H1 (cell line): ENCODE measurements at regions not wholly inside any gene's neighbourhood (a gene's known extent, or its start where the extent isn't known, plus 50 kb on each side); places are given as distances from the start of the nearest gene placed in this dataset.

ENCODE experiments used
- CTCF ChIA-PET: fragments of 300-600 bp; sonication (Branson Sonifier 250); formaldehyde crosslinking; loops from one replicate; lab custom pipeline; 2021; ENCODE audit not compliant: partially characterized antibody; lab: Charles Lee
- POLR2A ChIA-PET: fragments of 300-600 bp; sonication (Branson Sonifier 250); formaldehyde crosslinking; loops from one replicate; lab custom pipeline; 2021; ENCODE audit warnings: inconsistent platforms; ENCODE audit not compliant: partially characterized antibody; lab: Charles Lee
- DNase-seq, 2 experiments: peaks; one replicate each; pipeline versions ENCODE4 v3.0.0 to v3.0.0-alpha.2; 2010 to 2022; ENCODE audit warnings: low spot score in 2 of 2, low read depth in 1 of 2, mixed read lengths in 1 of 2
- FAIRE-seq: peaks from 2 replicates; lab custom pipeline; 2011; peaks lifted over from hg19 to GRCh38; lab: Jason Lieb, UNC
- H2AFZ ChIP-seq: 2 replicates; pipeline ENCODE4 v1.8.1; 2012; ENCODE audit warnings: low read length, inconsistent platforms
- H2AK5ac ChIP-seq: 2 replicates; pipeline ENCODE4 v1.6.1; 2013; ENCODE audit warnings: low read depth, low read length
- H2BK120ac ChIP-seq: replicated peaks from 2 replicates; pipeline ENCODE3; 2013; ENCODE audit warnings: low read depth, low read length, inconsistent platforms
- H2BK12ac ChIP-seq: 2 replicates; pipeline ENCODE4 v1.6.1; 2013; ENCODE audit warnings: low read depth, low read length
- H2BK15ac ChIP-seq: 2 replicates; pipeline ENCODE4 v1.6.1; 2013; ENCODE audit warnings: low read length
- H2BK20ac ChIP-seq: 2 replicates; pipeline ENCODE4 v1.6.1; 2013; ENCODE audit warnings: low read length
- H2BK5ac ChIP-seq: 2 replicates; pipeline ENCODE4 v1.6.1; 2013; ENCODE audit warnings: low read depth, low read length
- H3K14ac ChIP-seq: 2 replicates; pipeline ENCODE4 v1.6.1; 2013; ENCODE audit warnings: inconsistent platforms; ENCODE audit not compliant: insufficient read length
- H3K18ac ChIP-seq: 2 replicates; pipeline ENCODE4 v1.6.1; 2013; ENCODE audit warnings: low read length; ENCODE audit errors: extremely low read depth
- H3K23ac ChIP-seq: 2 replicates; pipeline ENCODE4 v1.6.1; 2013; ENCODE audit warnings: inconsistent platforms; ENCODE audit not compliant: insufficient read length
- H3K23me2 ChIP-seq: 2 replicates; pipeline ENCODE4 v1.6.1; 2013; ENCODE audit warnings: low read depth, low read length
- H3K27ac ChIP-seq: 2 replicates; pipeline ENCODE4 v1.6.1; 2011; ENCODE audit warnings: low read depth, low read length, inconsistent platforms
- H3K27me3 ChIP-seq, 4 experiments: replicated peaks in 1 of 4; 1 replicate in 1 of 4; 2 replicates in 3 of 4; pipeline versions ENCODE4 v1.6.1 to v1.8.1; 2011 to 2013; ENCODE audit warnings: low read length in 3 of 4, mild to moderate bottlenecking in 3 of 4, inconsistent platforms in 2 of 4, mixed read lengths in 2 of 4, moderate library complexity in 1 of 4; ENCODE audit not compliant: control insufficient read depth in 3 of 4, insufficient read depth in 3 of 4; ENCODE audit errors: extremely low read depth in 1 of 4
- H3K36me3 ChIP-seq, 4 experiments: 2 replicates each; pipeline versions ENCODE4 v1.6.1 to v1.8.1; 2011 to 2013; ENCODE audit warnings: mild to moderate bottlenecking in 4 of 4, low read length in 3 of 4, moderate library complexity in 2 of 4, control low read depth in 1 of 4, inconsistent platforms in 1 of 4; ENCODE audit not compliant: insufficient read depth in 4 of 4, control insufficient read depth in 2 of 4
- H3K4ac ChIP-seq: replicated peaks from 2 replicates; pipeline ENCODE3; 2013; ENCODE audit warnings: low read length, low read depth, mixed read lengths, inconsistent platforms; ENCODE audit not compliant: insufficient read length
- H3K4me1 ChIP-seq, 4 experiments: replicated peaks in 1 of 4; 1 replicate in 1 of 4; 2 replicates in 3 of 4; pipeline versions ENCODE4 v1.6.1 to v1.8.1; 2011 to 2013; ENCODE audit warnings: low read length in 3 of 4, inconsistent platforms in 2 of 4, mixed read lengths in 1 of 4; ENCODE audit not compliant: insufficient read depth in 4 of 4, control insufficient read depth in 3 of 4
- H3K4me2 ChIP-seq, 2 experiments: 2 replicates each; pipeline versions ENCODE4 v1.6.1 to v1.8.1; 2011 to 2013; ENCODE audit warnings: low read depth in 2 of 2, low read length in 2 of 2, control low read depth in 1 of 2, inconsistent platforms in 1 of 2, mild to moderate bottlenecking in 1 of 2; ENCODE audit not compliant: insufficient read depth in 1 of 2
- H3K4me3 ChIP-seq, 4 experiments: fragments of 200-600, 300-600 bp in 1 of 4; sonication (generic), shearing (Covaris generic), sonication (Bioruptor Twin) in 1 of 4; 2 replicates each; pipeline versions ENCODE4 v1.5.1 to v1.8.1; 2011 to 2016; ENCODE audit warnings: low read length in 4 of 4, low read depth in 3 of 4, control low read depth in 2 of 4, inconsistent platforms in 2 of 4, mild to moderate bottlenecking in 2 of 4, mixed read lengths in 1 of 4, moderate library complexity in 1 of 4; ENCODE audit not compliant: insufficient read depth in 2 of 4; ENCODE audit errors: extremely low read depth in 1 of 4
- H3K56ac ChIP-seq: replicated peaks from 2 replicates; pipeline ENCODE3; 2013; ENCODE audit warnings: low read depth, mild to moderate bottlenecking, mixed read lengths, low read length, inconsistent platforms; ENCODE audit not compliant: insufficient read length
- H3K79me1 ChIP-seq: 2 replicates; pipeline ENCODE4 v1.6.1; 2013; ENCODE audit warnings: low read depth, low read length, control low read depth
- H3K79me2 ChIP-seq, 2 experiments: 2 replicates each; pipeline versions ENCODE4 v1.6.1 to v1.8.1; 2012 to 2013; ENCODE audit warnings: low read length in 2 of 2, mild to moderate bottlenecking in 2 of 2, inconsistent platforms in 1 of 2; ENCODE audit not compliant: insufficient read depth in 2 of 2, control insufficient read depth in 1 of 2
- H3K9ac ChIP-seq, 4 experiments: replicated peaks in 1 of 4; 1 replicate in 1 of 4; 2 replicates in 3 of 4; pipeline versions ENCODE4 v1.6.1 to v1.8.1; 2011 to 2013; ENCODE audit warnings: low read depth in 3 of 4, low read length in 3 of 4, control low read depth in 2 of 4, mild to moderate bottlenecking in 2 of 4, moderate library complexity in 2 of 4, inconsistent platforms in 1 of 4; ENCODE audit errors: extremely low read depth in 1 of 4
- H3K9me3 ChIP-seq, 2 experiments: 2 replicates each; pipeline versions ENCODE4 v1.6.1 to v1.8.1; 2012 to 2013; ENCODE audit warnings: mild to moderate bottlenecking in 2 of 2, moderate library complexity in 2 of 2, control low read depth in 1 of 2, inconsistent platforms in 1 of 2, low read depth in 1 of 2, low read length in 1 of 2, mixed read lengths in 1 of 2; ENCODE audit not compliant: insufficient read depth in 2 of 2
- H4K20me1 ChIP-seq, 2 experiments: replicated peaks in 1 of 2; 2 replicates each; pipeline versions ENCODE3 to v1.8.1; 2011 to 2013; ENCODE audit warnings: inconsistent platforms in 2 of 2, low read length in 2 of 2, mild to moderate bottlenecking in 1 of 2; ENCODE audit not compliant: insufficient read depth in 2 of 2, control insufficient read depth in 1 of 2
- H4K5ac ChIP-seq: 2 replicates; pipeline ENCODE4 v1.6.1; 2013; ENCODE audit warnings: low read length, low read depth, mixed read lengths, inconsistent platforms; ENCODE audit not compliant: insufficient read length
- H4K8ac ChIP-seq: 2 replicates; pipeline ENCODE4 v1.8.0; 2013; ENCODE audit warnings: mild to moderate bottlenecking, moderate library complexity, low read length, inconsistent platforms; ENCODE audit not compliant: insufficient read depth; ENCODE audit errors: extremely low read depth
- H4K91ac ChIP-seq: replicated peaks from 2 replicates; pipeline ENCODE3; 2013; ENCODE audit warnings: low read length, mixed read lengths, inconsistent platforms; ENCODE audit not compliant: insufficient read length
- BCL11A ChIP-seq, 2 experiments: IDR thresholded peaks; one replicate each; pipeline ENCODE4 v1.6.1; 2011; ENCODE audit warnings: low read depth in 2 of 2, low read length in 2 of 2, mild to moderate bottlenecking in 2 of 2
- KDM1A ChIP-seq: fragments of 200-600, 300-600 bp; sonication (generic); IDR thresholded peaks from 2 replicates; pipeline ENCODE4 v1.7.1; 2016; ENCODE audit warnings: mild to moderate bottlenecking, low read length, borderline replicate concordance
- SIX5 ChIP-seq: IDR thresholded peaks from 2 replicates; pipeline ENCODE4 v1.6.1; 2011; ENCODE audit warnings: mild to moderate bottlenecking, low read depth, low read length
- WGBS, 2 experiments: shearing (Covaris generic) in 1 of 2; methylation state at CpG; one replicate each; pipeline versions ENCODE4 v1.1.6 to v1.1.7; 2013 to 2015; ENCODE audit warnings: low lambda C conversion rate in 2 of 2, mixed read lengths in 2 of 2, inconsistent platforms in 1 of 2, low coverage in 1 of 2, missing lambda C conversion rate in 1 of 2; ENCODE audit not compliant: insufficient replicate concordance in 2 of 2, insufficient coverage in 1 of 2, insufficient read length in 1 of 2; ENCODE audit errors: extremely low coverage in 1 of 2, missing lambda C conversion rate in 1 of 2; 5-methylcytosine and 5-hydroxymethylcytosine counted together
- TF ChIP-seq, protein P1 (sequence below): IDR thresholded peaks from 2 replicates; pipeline ENCODE4 v1.6.1; 2011; ENCODE audit warnings: low read depth, mild to moderate bottlenecking, low read length; ENCODE audit not compliant: insufficient read depth

DNA sequence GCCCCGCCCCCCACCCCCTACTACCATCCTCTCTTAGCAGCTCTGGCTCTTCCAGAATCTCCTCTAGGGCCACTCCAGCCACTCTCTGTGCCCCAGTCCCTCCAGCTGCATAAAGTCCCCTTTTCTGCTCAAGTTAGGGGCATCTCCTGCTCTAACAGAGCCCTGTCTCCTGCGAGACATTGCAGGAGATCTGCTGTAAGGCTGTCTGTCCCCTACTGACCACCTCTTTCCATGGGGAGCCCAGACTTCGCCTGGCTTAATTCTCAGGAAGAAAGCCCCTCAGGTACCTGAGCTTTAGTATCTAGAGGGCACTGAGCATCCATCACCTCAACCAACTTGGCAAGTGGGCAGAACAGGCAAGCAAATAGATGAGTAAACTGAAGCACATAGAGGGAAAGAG, 200.7 kb upstream of the ZMIZ1 start:
- H3K79me2 ChIP-seq: no peaks in the 10 kb centered on the region
- H3K27me3 ChIP-seq: peaks cover 0 to 3% (median 0%) of the 10 kb centered on the region in 4 experiments; a peak in 1 of 7 replicates
- H3K4me2 ChIP-seq: no peak overlapping the region
- H3K9me3 ChIP-seq: no peaks in the 10 kb centered on the region
- no peak overlapping the region for H3K4me3 ChIP-seq
- no peak overlapping the region for H3K4ac ChIP-seq
- no peak overlapping the region for H3K14ac ChIP-seq
- no peak overlapping the region for H4K91ac ChIP-seq
- no peaks in the 10 kb centered on the region for H3K36me3 ChIP-seq
- no peaks in the 10 kb centered on the region for H3K23me2 ChIP-seq
- H2BK20ac ChIP-seq: no peak overlapping the region
- TF ChIP-seq SIX5: no peak
- no peak for TF ChIP-seq KDM1A
- TF ChIP-seq BCL11A (IDR thresholded peaks at IDR 0.05; ENCODE audit: low read depth in 2 of 2, low read length in 2 of 2): no peak
- TF ChIP-seq, protein P1, sequence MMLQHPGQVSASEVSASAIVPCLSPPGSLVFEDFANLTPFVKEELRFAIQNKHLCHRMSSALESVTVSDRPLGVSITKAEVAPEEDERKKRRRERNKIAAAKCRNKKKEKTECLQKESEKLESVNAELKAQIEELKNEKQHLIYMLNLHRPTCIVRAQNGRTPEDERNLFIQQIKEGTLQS: no peak
- H2AFZ ChIP-seq: no peak overlapping the region
- no peaks in the 10 kb centered on the region for H4K20me1 ChIP-seq
- no peak overlapping the region for H3K9ac ChIP-seq
- no peak overlapping the region for H2BK5ac ChIP-seq
- no peak overlapping the region for H4K8ac ChIP-seq
- H2BK12ac ChIP-seq: no peak overlapping the region
- no peak overlapping the region for H3K56ac ChIP-seq
- H2BK15ac ChIP-seq: no peak overlapping the region
- WGBS, 2 experiments: 81% methylated on average over 3 of the region's 3 CpGs; no CpG with 5 or more reads in 1 of the 2 experiments
- DNase-seq: no peak
- no peak overlapping the region for H3K27ac ChIP-seq
- no peaks in the 10 kb centered on the region for H3K79me1 ChIP-seq
- H3K23ac ChIP-seq: no peak overlapping the region
- no peak overlapping the region for H3K18ac ChIP-seq
- no peaks in the 10 kb centered on the region for H3K4me1 ChIP-seq
- no peak overlapping the region for H4K5ac ChIP-seq
- CTCF ChIA-PET: interaction anchor here (0.6 to 1.8 kb wide), 3 partner anchors 15 to 96 kb away, joined by 3 to 6 read pairs (median 5); no protein-coding TSS in a partner anchor
- H2AK5ac ChIP-seq: no peak overlapping the region
- no peak overlapping the region for H2BK120ac ChIP-seq
- POLR2A ChIA-PET: no interaction called here
- FAIRE-seq: no peak
